22Rv1 (cell line): ENCODE measurements at regions not wholly inside any gene's neighbourhood (a gene's known extent, or its start where the extent isn't known, plus 50 kb on each side); places are given as distances from the start of the nearest gene placed in this dataset.

Experiments
- CTCF ChIP-seq: fragments of 450-650 bp; IDR thresholded peaks from 2 replicates; pipeline ENCODE4 v1.5.1; 2017; ENCODE audit warnings: mild to moderate bottlenecking
- ZFX ChIP-seq: fragments of 450-650 bp; IDR thresholded peaks from 2 replicates; pipeline ENCODE4 v1.6.1; 2017; ENCODE audit warnings: antibody characterized with exemption, borderline replicate concordance

- TF ChIP-seq CTCF (no peak), ZFX (no peak)
Measured at GRCh38 chr16:65410801-65411200, 288.9 kb upstream of the CDH11 start.
